ENCODE measurements at regions not wholly inside any gene's neighbourhood (a gene's known extent, or its start where the extent isn't known, plus 50 kb on each side); places are given as distances from the start of the nearest gene placed in this dataset.

- no peak for FAIRE-seq
Observed at GRCh38 chr18:47531717-47532116, 280.3 kb upstream of the SKOR2 start.

- FAIRE-seq: no peak
Observed at GRCh38 chr18:47530695-47531094, 279.2 kb upstream of the SKOR2 start.

- no peak for FAIRE-seq
Observed at GRCh38 chr18:47528343-47528742, 276.9 kb upstream of the SKOR2 start.

- FAIRE-seq: no peak
Observed at GRCh38 chr18:47526147-47526546, 274.7 kb upstream of the SKOR2 start.

GRCh38 chr18:47522359-47522758 is 270.9 kb upstream of the SKOR2 start:
- no peak for FAIRE-seq

GRCh38 chr18:47520263-47520662 is 268.8 kb upstream of the SKOR2 start:
- no peak for FAIRE-seq

GRCh38 chr18:47519706-47520105 is 268.2 kb upstream of the SKOR2 start:
- FAIRE-seq: no peak

GRCh38 chr18:47519277-47519676 is 267.8 kb upstream of the SKOR2 start:
- no peak for FAIRE-seq

- FAIRE-seq: no peak
Observed at GRCh38 chr18:47513614-47514013, 262.2 kb upstream of the SKOR2 start.

GRCh38 chr18:47512726-47513435 is 261.4 kb upstream of the SKOR2 start:
- no peak for FAIRE-seq

- no peak for FAIRE-seq
Observed at GRCh38 chr18:47512056-47512455, 260.6 kb upstream of the SKOR2 start.

GRCh38 chr18:47510831-47511230 is 259.4 kb upstream of the SKOR2 start:
- no peak for FAIRE-seq

GRCh38 chr18:47507651-47508050 is 256.2 kb upstream of the SKOR2 start:
- no peak for FAIRE-seq

- no peak for FAIRE-seq
Observed at GRCh38 chr18:47506897-47507296, 255.4 kb upstream of the SKOR2 start.

GRCh38 chr18:47501946-47502345 is 250.5 kb upstream of the SKOR2 start:
- no peak for FAIRE-seq

GRCh38 chr18:47500930-47501329 is 249.5 kb upstream of the SKOR2 start:
- no peak for FAIRE-seq

- FAIRE-seq: no peak
Observed at GRCh38 chr18:47492691-47493090, 241.2 kb upstream of the SKOR2 start.

GRCh38 chr18:47490882-47491281 is 239.4 kb upstream of the SKOR2 start:
- FAIRE-seq: no peak

- no peak for FAIRE-seq
Observed at GRCh38 chr18:47485221-47485797, 233.8 kb upstream of the SKOR2 start.

GRCh38 chr18:47484068-47484467 is 232.6 kb upstream of the SKOR2 start:
- FAIRE-seq: no peak

- FAIRE-seq: no peak
Observed at GRCh38 chr18:47480166-47480565, 228.7 kb upstream of the SKOR2 start.

GRCh38 chr18:47471784-47472183 is 220.3 kb upstream of the SKOR2 start:
- FAIRE-seq: no peak

- no peak for FAIRE-seq
Observed at GRCh38 chr18:47470941-47471340, 219.5 kb upstream of the SKOR2 start.

GRCh38 chr18:47469576-47469975 is 218.1 kb upstream of the SKOR2 start:
- no peak for FAIRE-seq

- FAIRE-seq: no peak
Observed at GRCh38 chr18:47461977-47462376, 210.5 kb upstream of the SKOR2 start.

Measured in endometrium (tissue), 2 donors.